Psoas muscle (tissue), 7 donors: ENCODE measurements at regions not wholly inside any gene's neighbourhood (a gene's known extent, or its start where the extent isn't known, plus 50 kb on each side); places are given as distances from the start of the nearest gene placed in this dataset.

Source experiments
- ATAC-seq, 4 donors: fragments of 200-7000 bp; cut with Tn5 transposase; one replicate each; pipeline ENCODE4 v1.9.1; 2020; ENCODE audit warnings: moderate library complexity in 3 of 4, mild to moderate bottlenecking in 2 of 4
- DNase-seq, 2 donors: peaks; one replicate each; pipeline ENCODE4 v3.0.0-alpha.2; 2020
- H3K27ac ChIP-seq: fragments of 200-600 bp; one replicate; pipeline ENCODE4 v1.8.0; 2022
- H3K27me3 ChIP-seq, 3 donors: fragments of 200-600 bp in 1 of 3; one replicate each; pipeline versions ENCODE4 v1.6.1 to v1.8.0; 2013 to 2022; ENCODE audit warnings: low read length in 2 of 3, mild to moderate bottlenecking in 2 of 3, moderate library complexity in 1 of 3; ENCODE audit not compliant: insufficient read depth in 3 of 3
- H3K36me3 ChIP-seq, 2 donors: fragments of 200-600 bp in 1 of 2; one replicate each; pipeline versions ENCODE4 v1.6.1 to v1.8.0; 2013 to 2022; ENCODE audit warnings: low read depth in 1 of 2, mild to moderate bottlenecking in 1 of 2, moderate library complexity in 1 of 2; ENCODE audit not compliant: insufficient read depth in 1 of 2
- H3K4me1 ChIP-seq: fragments of 200-600 bp; one replicate; pipeline ENCODE4 v1.8.0; 2022
- H3K4me3 ChIP-seq: fragments of 200-600 bp; one replicate; pipeline ENCODE4 v1.8.0; 2022; ENCODE audit warnings: mild to moderate bottlenecking
- H3K9me3 ChIP-seq: fragments of 200-600 bp; one replicate; pipeline ENCODE4 v1.8.0; 2022
- WGBS, 3 donors: extraction: QIAGEN DNeasy Blood & Tissue Kit; methylation state at CpG; one replicate each; pipeline versions ENCODE4 v1.1.6 to v1.1.7; 2013; 5-methylcytosine and 5-hydroxymethylcytosine counted together
- intact Hi-C, 2 donors: fragments of 100-400 bp; cut with DNase I; formaldehyde crosslinking; loops; one replicate each; pipeline versions ENCODE4 v1.11.0 to v1.14.2; 2022
- TF ChIP-seq, protein P1 (sequence below): fragments of 200-600 bp; IDR thresholded peaks from one replicate; pipeline ENCODE4 v1.8.0; 2022; ENCODE audit warnings: antibody characterized with exemption
- donor health status: healthy with polysubstance abuse.
- donor health status: DM: no; HTN: no; CAD: no; lungs with moderate emphysema.
- donor health status: Bipolar disorder and iron deficiency.
- donor health status: healthy.
- donor health status: DM: yes; HTN: yes; CAD: no.
- donor health status: DM: no; HTN: no; CAD: no.
- donor health status: DM: yes; HTN: yes; CAD: no.

DNA sequence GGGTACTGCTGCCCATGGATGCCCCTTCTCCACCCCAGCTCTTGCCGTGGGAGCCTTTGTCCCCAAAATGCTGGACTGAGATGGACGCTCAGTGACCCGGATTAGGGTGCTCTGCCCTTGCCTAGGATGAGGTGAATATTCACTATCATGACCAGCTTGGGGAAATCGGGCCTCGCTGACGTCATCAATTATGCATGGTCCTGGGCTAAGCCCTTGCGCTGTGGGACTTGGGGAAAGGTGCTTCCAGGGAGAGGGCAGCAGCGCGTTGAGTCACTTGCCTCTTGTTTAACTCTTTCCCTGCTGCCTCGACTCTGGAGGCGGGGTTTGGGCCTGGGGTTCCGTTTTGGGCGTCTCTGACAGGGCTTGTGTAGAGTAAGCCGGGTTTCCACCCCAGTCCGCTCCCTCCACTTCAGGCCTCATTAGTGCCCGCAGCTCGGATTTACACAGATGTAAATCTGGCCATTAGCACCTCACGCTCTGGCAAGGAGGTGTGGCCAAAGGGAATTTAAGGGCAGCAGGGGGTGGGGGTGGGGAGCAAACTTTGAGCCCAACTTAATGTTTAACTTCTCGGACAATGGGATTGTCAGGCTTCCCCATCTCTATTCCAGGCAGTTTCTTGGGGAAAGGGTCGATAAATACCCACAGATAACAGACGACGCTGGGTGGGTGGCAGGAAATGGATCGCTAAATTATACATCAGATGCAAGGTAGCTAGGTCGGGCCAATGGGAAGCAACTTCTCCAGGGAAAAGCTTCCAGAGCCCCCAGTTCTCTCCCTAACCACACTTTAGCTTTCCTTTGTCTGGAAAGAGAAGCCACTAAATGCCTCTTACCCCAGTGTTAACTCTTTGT lies 51.3 kb upstream of the TCF7L2 start:
- TF ChIP-seq, protein P1, sequence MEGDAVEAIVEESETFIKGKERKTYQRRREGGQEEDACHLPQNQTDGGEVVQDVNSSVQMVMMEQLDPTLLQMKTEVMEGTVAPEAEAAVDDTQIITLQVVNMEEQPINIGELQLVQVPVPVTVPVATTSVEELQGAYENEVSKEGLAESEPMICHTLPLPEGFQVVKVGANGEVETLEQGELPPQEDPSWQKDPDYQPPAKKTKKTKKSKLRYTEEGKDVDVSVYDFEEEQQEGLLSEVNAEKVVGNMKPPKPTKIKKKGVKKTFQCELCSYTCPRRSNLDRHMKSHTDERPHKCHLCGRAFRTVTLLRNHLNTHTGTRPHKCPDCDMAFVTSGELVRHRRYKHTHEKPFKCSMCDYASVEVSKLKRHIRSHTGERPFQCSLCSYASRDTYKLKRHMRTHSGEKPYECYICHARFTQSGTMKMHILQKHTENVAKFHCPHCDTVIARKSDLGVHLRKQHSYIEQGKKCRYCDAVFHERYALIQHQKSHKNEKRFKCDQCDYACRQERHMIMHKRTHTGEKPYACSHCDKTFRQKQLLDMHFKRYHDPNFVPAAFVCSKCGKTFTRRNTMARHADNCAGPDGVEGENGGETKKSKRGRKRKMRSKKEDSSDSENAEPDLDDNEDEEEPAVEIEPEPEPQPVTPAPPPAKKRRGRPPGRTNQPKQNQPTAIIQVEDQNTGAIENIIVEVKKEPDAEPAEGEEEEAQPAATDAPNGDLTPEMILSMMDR: no peak
- no peaks in the 10 kb centered on the region for H3K4me1 ChIP-seq
- intact Hi-C loops: no loop called here
- no peaks in the 10 kb centered on the region for H3K36me3 ChIP-seq
- peak in 1 of 4 donors; percentile 13 for ATAC-seq
- H3K4me3 ChIP-seq: no peak overlapping the region
- no peak overlapping the region for H3K27ac ChIP-seq
- no peaks in the 10 kb centered on the region for H3K27me3 ChIP-seq
- WGBS, 3 donors: 22 to 25% (median 22%) methylated on average over 24 of the region's 24 CpGs
- DNase-seq: no peak
- H3K9me3 ChIP-seq: no peaks in the 10 kb centered on the region

DNA sequence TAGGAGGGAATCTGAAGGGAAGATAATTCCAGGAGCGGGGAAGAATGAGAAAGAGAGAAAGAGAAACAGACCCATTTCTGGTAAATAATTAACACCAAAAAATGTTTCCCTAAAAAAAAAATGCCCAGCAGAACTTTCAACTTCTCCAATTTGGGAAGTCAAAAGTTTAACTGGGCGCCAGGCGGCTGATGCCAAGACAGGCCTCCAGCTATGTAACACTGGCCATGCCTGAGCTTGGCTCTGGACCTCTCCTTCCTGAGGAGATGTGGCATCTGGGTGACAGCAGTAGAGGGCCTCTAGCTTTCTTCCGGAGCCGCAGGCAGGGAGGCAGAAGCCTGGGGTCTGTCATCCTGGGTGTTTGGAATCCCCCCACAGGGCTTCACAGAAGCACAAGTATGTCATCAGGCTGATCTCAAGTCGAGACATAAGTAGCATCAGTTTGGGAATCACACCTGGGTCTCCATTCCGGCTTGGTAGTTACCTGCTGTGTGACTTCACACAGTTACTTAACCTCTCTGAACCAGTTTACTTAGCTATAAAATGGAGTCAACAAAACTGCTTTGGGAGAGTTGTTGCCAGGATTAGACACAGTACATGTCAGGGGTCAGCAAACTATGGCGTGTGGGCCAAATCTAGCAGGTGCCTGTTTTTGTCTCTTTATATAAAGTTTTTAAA lies 50.5 kb upstream of the TCF7L2 start:
- H3K9me3 ChIP-seq: no peaks in the 10 kb centered on the region
- TF ChIP-seq, protein P1: no peak
- H3K27me3 ChIP-seq: no peaks in the 10 kb centered on the region
- 77 to 91% (median 81%) methylated on average over 8 of the region's 8 CpGs for WGBS, 3 donors
- no peak for ATAC-seq
- intact Hi-C loops: no loop called here
- H3K4me1 ChIP-seq: no peaks in the 10 kb centered on the region
- H3K36me3 ChIP-seq: no peaks in the 10 kb centered on the region
- DNase-seq: no peak
- no peak overlapping the region for H3K4me3 ChIP-seq
- no peak overlapping the region for H3K27ac ChIP-seq
